ENCODE measurements at regions not wholly inside any gene's neighbourhood (a gene's known extent, or its start where the extent isn't known, plus 50 kb on each side); places are given as distances from the start of the nearest gene placed in this dataset.

GRCh38 chr5:107278774-107279173 lies 392.0 kb downstream of the EFNA5 start:
- whole genome bisulfite sequencing, 2 experiments (ENCODE audit: extremely low coverage in 2 of 2, insufficient read length in 1 of 2) = no CpG with 5 or more reads among the region's 4 CpGs
- Histone ChIP-seq H3K27ac (ENCODE audit: insufficient read depth, low read length) (no peak overlapping the region), H2AFZ (replicated peaks; ENCODE audit: low read length, poor library complexity) (no peak overlapping the region), H3K9ac (ENCODE audit: low read depth, low read length) (no peak overlapping the region), H3K4me3 (ENCODE audit: insufficient read depth, low read depth, low read length) (no peak overlapping the region), H4K5ac (ENCODE audit: low read depth, low read length) (no peak overlapping the region), H3K18ac (ENCODE audit: low read depth, low read length) (no peak overlapping the region), H3K36me3 (ENCODE audit: control insufficient read depth, insufficient read depth, low read length) (no peaks in the 10 kb centered on the region), H3K27me3 (ENCODE audit: control insufficient read depth, insufficient read depth, low read length) (no peaks in the 10 kb centered on the region), H3K9me3 (ENCODE audit: control insufficient read depth, insufficient read depth, low read length) (no peaks in the 10 kb centered on the region), H2BK5ac (ENCODE audit: low read depth, low read length, poor library complexity, severe bottlenecking) (no peak overlapping the region), H2AK5ac (ENCODE audit: low read depth, low read length) (no peak overlapping the region), H3K4me1 (ENCODE audit: control insufficient read depth, insufficient read depth, low read length) (peaks cover 2% of the 10 kb centered on the region; the same call in 1 of the 2 replicates), H4K91ac (ENCODE audit: insufficient read depth, low read depth, low read length) (no peak overlapping the region), H4K20me1 (ENCODE audit: insufficient read depth, low read length) (no peaks in the 10 kb centered on the region), H3K14ac (replicated peaks; ENCODE audit: low read depth, low read length) (no peak overlapping the region), H2BK20ac (ENCODE audit: low read depth, low read length) (no peak overlapping the region), H3K56ac (ENCODE audit: extremely low read depth, insufficient read depth, low read length) (no peak overlapping the region), H3K4ac (ENCODE audit: low read depth, low read length) (no peak overlapping the region), H3K23ac (ENCODE audit: low read depth, low read length) (no peak overlapping the region), H2AK9ac (replicated peaks; ENCODE audit: low read depth, low read length, poor library complexity) (no peak overlapping the region), H3K79me1 (ENCODE audit: low read depth in 1 of 2, low read length in 2 of 2) (no peaks in the 10 kb centered on the region), H4K8ac (ENCODE audit: low read depth in 2 of 2, low read length in 2 of 2) (no peak overlapping the region), H2BK15ac (ENCODE audit: low read depth, low read length) (no peak overlapping the region), H3K4me2 (ENCODE audit: low read depth, low read length) (no peak overlapping the region), H3K9me1 (ENCODE audit: insufficient read depth, low read length) (no peaks in the 10 kb centered on the region; the same call in 1 of the 2 replicates), H2BK120ac (ENCODE audit: low read depth, low read length) (no peak overlapping the region)
- TF ChIP-seq MXI1 (IDR thresholded peaks at IDR 0.05; ENCODE audit: borderline replicate concordance, low read depth, low read length) = no peak
- no peak for TF ChIP-seq RAD21 (IDR thresholded peaks at IDR 0.05; ENCODE audit: low read length)
- no peak for TF ChIP-seq CTCF (conservative IDR thresholded peaks at IDR 0.05; ENCODE audit: low read depth, low read length)
- no peak for TF ChIP-seq BHLHE40 (IDR thresholded peaks at IDR 0.05; ENCODE audit: low read depth, low read length)
- no peak for TF ChIP-seq MAZ (IDR thresholded peaks at IDR 0.05; ENCODE audit: borderline replicate concordance, low read depth, low read length)
- no peak for TF ChIP-seq ELK1 (IDR thresholded peaks at IDR 0.05; ENCODE audit: borderline replicate concordance, low read depth, low read length)
- no peak for TF ChIP-seq SMC3 (IDR thresholded peaks at IDR 0.05; ENCODE audit: low read depth, low read length)
- TF ChIP-seq POLR2A (IDR thresholded peaks at IDR 0.05; ENCODE audit: low read depth, low read length) = no peak
- TF ChIP-seq USF2 (IDR thresholded peaks at IDR 0.05; ENCODE audit: low read depth, low read length) = no peak
- no peak for TF ChIP-seq RFX5 (IDR thresholded peaks at IDR 0.05; ENCODE audit: low read depth, low read length)
- TF ChIP-seq RCOR1 (IDR thresholded peaks at IDR 0.05; ENCODE audit: insufficient replicate concordance, low read length) = no peak
- no peak for TF ChIP-seq FOS (IDR thresholded peaks at IDR 0.05; ENCODE audit: low read depth, low read length)
- dilution Hi-C loops (cut with HindIII; ENCODE audit: low sequenced_read_pairs, unreplicated experiment) (no loop called here), intact Hi-C loops (cut with micrococcal nuclease) (no loop called here), in situ Hi-C loops (cut with MboI; ENCODE audit: low sequenced_read_pairs) (no loop called here)
- DNase-seq (no peak), ATAC-seq (ENCODE audit: low read depth) (no peak)
- POLR2A ChIA-PET (ENCODE audit: unreplicated experiment) = no interaction called here
- CTCF ChIA-PET = no interaction called here
- BruUV-seq (replicated peaks) = no TSS peak

All from IMR-90 (cell line).